Neural cell (in vitro differentiated cells): ENCODE measurements at regions not wholly inside any gene's neighbourhood (a gene's known extent, or its start where the extent isn't known, plus 50 kb on each side); places are given as distances from the start of the nearest gene placed in this dataset.

ENCODE experiments used
- EP300 ChIP-seq: fragments of 450-650 bp; conservative IDR thresholded peaks from 2 replicates; pipeline ENCODE4 v1.6.1; 2014; ENCODE audit warnings: antibody characterized with exemption, mild to moderate bottlenecking, moderate library complexity; ENCODE audit not compliant: poor library complexity, severe bottlenecking
- TAF1 ChIP-seq: IDR thresholded peaks from 2 replicates; pipeline ENCODE4 v1.6.1; 2012; ENCODE audit warnings: low read depth

DNA sequence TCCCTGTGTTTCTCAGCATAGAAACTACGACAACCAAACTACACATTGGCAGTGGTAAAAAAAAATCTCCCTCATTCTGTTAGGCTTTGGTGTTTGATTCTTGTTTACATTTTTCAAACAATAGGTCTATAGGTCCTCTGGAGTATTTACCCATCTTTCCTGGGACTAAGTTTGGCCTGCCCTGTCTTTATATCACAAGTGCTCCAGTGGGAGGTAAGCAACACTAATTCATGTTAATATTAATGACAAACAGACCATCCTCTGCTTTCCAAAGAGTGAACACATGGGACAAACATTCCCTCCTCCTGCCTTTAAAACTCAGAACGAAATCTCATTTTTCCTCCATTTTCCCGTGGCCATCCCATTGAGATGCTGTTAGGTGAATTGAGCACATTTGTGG is 514.1 kb upstream of the INTU start:
- TF ChIP-seq EP300 (no peak), TAF1 (no peak)
